ENCODE measurements at regions not wholly inside any gene's neighbourhood (a gene's known extent, or its start where the extent isn't known, plus 50 kb on each side); places are given as distances from the start of the nearest gene placed in this dataset.

DNA sequence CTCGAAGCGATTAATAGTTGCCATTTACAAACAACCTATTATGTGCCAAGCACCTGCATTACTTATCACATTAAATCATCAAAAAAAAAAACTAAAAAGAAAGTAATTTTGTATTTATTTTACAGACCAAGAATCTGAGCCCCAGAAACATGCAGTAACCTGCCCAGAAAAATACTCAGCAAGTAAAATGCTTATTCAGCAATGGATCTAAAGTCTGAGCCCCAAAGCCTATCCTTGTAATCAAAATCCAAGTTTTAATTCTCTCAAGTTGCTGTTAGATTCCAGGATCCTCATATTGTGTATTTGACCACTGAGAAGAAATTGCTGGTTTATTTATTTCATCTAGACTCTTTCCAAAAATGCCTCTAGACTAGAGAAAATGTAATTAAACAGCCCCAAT is 783.3 kb upstream of the API5 start:
- no peaks in the 10 kb centered on the region for H3F3A ChIP-seq (ENCODE audit: insufficient read depth, low read length, poor library complexity, severe bottlenecking)
- H3K27me3 ChIP-seq (ENCODE audit: insufficient read depth, low read depth, low read length): no peaks in the 10 kb centered on the region
- H3K79me2 ChIP-seq (replicated peaks; ENCODE audit: insufficient read depth, low read length): no peaks in the 10 kb centered on the region
- no peak overlapping the region for H3K4me2 ChIP-seq (ENCODE audit: low read length)
- no peak overlapping the region for H3K9ac ChIP-seq (ENCODE audit: low read length)
- H4K20me1 ChIP-seq (ENCODE audit: insufficient read depth): no peaks in the 10 kb centered on the region
- no peaks in the 10 kb centered on the region for H3K9me3 ChIP-seq (ENCODE audit: low read length)
- no peaks in the 10 kb centered on the region for H3K36me3 ChIP-seq (ENCODE audit: insufficient read depth, low read length)
- no peaks in the 10 kb centered on the region for H3K9me2 ChIP-seq (ENCODE audit: insufficient read depth, low read length)
- H3K4me3 ChIP-seq (ENCODE audit: low read length): no peak overlapping the region
- TF ChIP-seq, protein P1, sequence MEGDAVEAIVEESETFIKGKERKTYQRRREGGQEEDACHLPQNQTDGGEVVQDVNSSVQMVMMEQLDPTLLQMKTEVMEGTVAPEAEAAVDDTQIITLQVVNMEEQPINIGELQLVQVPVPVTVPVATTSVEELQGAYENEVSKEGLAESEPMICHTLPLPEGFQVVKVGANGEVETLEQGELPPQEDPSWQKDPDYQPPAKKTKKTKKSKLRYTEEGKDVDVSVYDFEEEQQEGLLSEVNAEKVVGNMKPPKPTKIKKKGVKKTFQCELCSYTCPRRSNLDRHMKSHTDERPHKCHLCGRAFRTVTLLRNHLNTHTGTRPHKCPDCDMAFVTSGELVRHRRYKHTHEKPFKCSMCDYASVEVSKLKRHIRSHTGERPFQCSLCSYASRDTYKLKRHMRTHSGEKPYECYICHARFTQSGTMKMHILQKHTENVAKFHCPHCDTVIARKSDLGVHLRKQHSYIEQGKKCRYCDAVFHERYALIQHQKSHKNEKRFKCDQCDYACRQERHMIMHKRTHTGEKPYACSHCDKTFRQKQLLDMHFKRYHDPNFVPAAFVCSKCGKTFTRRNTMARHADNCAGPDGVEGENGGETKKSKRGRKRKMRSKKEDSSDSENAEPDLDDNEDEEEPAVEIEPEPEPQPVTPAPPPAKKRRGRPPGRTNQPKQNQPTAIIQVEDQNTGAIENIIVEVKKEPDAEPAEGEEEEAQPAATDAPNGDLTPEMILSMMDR (IDR thresholded peaks at IDR 0.05; ENCODE audit: poor library complexity, severe bottlenecking): no peak
- no peak overlapping the region for H2AFZ ChIP-seq (ENCODE audit: low read depth, low read length)
- no peak overlapping the region for H3K27ac ChIP-seq (ENCODE audit: low read length)

DNA sequence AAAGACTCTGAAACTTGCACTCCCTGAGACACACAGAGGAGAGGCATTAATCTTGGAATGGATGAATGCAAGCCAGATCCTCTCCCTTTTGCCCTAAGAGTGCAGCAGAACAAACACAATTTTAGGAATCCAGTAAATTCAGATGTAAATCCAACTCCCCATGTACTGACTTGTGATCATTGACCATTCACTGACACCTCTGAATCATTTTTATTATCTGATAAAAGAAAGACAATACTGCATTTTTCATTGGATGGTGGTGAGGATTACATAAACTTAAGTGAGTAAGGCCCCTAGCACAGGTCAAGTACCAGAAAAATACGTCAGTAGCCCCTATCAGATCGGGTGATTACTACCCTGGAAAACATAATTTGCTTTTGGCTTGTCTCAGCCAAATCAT is 782.9 kb upstream of the API5 start:
- Histone ChIP-seq H3F3A (ENCODE audit: insufficient read depth, low read length, poor library complexity, severe bottlenecking) (no peaks in the 10 kb centered on the region), H3K36me3 (ENCODE audit: insufficient read depth, low read length) (no peaks in the 10 kb centered on the region), H3K9me2 (ENCODE audit: insufficient read depth, low read length) (no peaks in the 10 kb centered on the region), H3K9ac (ENCODE audit: low read length) (no peak overlapping the region), H3K9me3 (ENCODE audit: low read length) (no peaks in the 10 kb centered on the region), H3K4me2 (ENCODE audit: low read length) (no peak overlapping the region), H3K79me2 (replicated peaks; ENCODE audit: insufficient read depth, low read length) (no peaks in the 10 kb centered on the region), H3K27ac (ENCODE audit: low read length) (no peak overlapping the region), H2AFZ (ENCODE audit: low read depth, low read length) (no peak overlapping the region), H4K20me1 (ENCODE audit: insufficient read depth) (no peaks in the 10 kb centered on the region), H3K4me3 (ENCODE audit: low read length) (no peak overlapping the region), H3K27me3 (ENCODE audit: insufficient read depth, low read depth, low read length) (no peaks in the 10 kb centered on the region)
- no peak for TF ChIP-seq RAD21 (conservative IDR thresholded peaks at IDR 0.05)
- TF ChIP-seq EZH2 (IDR thresholded peaks at IDR 0.05; ENCODE audit: borderline replicate concordance, insufficient read depth, low read length, poor library complexity, severe bottlenecking): no peak
- no peak for TF ChIP-seq MXI1 (conservative IDR thresholded peaks at IDR 0.05; ENCODE audit: poor library complexity, severe bottlenecking)
- TF ChIP-seq EP300 (conservative IDR thresholded peaks at IDR 0.05; ENCODE audit: poor library complexity, severe bottlenecking): no peak

DNA sequence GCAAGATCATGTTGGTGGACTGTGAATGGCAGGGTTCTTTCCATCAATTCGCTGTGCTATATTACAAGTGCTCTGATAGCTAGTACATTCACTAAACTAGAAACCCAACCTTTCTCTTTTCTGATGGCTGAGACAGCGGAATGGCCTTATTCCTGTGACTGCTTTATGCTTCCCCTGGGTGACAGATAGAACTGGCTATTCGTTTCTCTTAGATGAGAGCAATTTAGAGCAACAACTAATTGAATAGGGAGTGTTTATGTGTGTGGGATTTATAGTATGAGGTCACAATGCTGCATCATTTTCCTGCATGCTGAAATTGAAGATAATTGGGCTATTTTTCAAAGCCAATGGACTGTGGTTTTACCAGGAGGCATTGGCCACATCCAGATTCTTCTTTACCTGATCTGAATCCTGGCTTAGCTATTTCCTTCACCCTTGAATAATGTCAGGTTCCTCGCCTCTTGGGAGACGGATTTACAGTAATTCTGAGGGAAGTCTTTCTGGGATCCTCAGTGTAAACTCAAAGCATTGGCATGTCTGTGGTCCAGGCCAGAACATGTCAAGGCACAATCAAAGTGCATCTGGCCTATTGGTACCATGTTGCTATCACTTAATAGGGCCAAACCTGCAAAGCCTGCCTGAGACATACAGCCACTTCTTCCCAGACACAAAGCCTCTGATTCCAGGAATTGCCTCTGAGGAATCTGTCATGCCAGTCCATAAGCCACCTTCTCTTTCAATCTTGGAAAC is 775.0 kb upstream of the API5 start:
- Histone ChIP-seq H3K9me2 (ENCODE audit: insufficient read depth, low read length) (no peaks in the 10 kb centered on the region), H3K27ac (ENCODE audit: low read length) (no peak overlapping the region), H2AFZ (ENCODE audit: low read depth, low read length) (no peak overlapping the region), H3K4me3 (ENCODE audit: low read length) (no peak overlapping the region), H3K79me2 (replicated peaks; ENCODE audit: insufficient read depth, low read length) (no peaks in the 10 kb centered on the region), H3K36me3 (ENCODE audit: insufficient read depth, low read length) (no peaks in the 10 kb centered on the region), H3K4me2 (ENCODE audit: low read length) (no peak overlapping the region), H3K9ac (ENCODE audit: low read length) (no peak overlapping the region), H3K27me3 (ENCODE audit: insufficient read depth, low read depth, low read length) (no peaks in the 10 kb centered on the region), H3F3A (ENCODE audit: insufficient read depth, low read length, poor library complexity, severe bottlenecking) (no peaks in the 10 kb centered on the region), H3K9me3 (ENCODE audit: low read length) (no peaks in the 10 kb centered on the region), H4K20me1 (ENCODE audit: insufficient read depth) (no peaks in the 10 kb centered on the region)
- TF ChIP-seq TAF1 (IDR thresholded peaks at IDR 0.05; ENCODE audit: low read depth) (no peak), RAD21 (conservative IDR thresholded peaks at IDR 0.05) (no peak), POLR2AphosphoS5 (IDR thresholded peaks at IDR 0.05) (no peak), EZH2 (IDR thresholded peaks at IDR 0.05; ENCODE audit: borderline replicate concordance, insufficient read depth, low read length, poor library complexity, severe bottlenecking) (no peak), MXI1 (conservative IDR thresholded peaks at IDR 0.05; ENCODE audit: poor library complexity, severe bottlenecking) (no peak), SMC3 (conservative IDR thresholded peaks at IDR 0.05; ENCODE audit: poor library complexity) (no peak), EP300 (conservative IDR thresholded peaks at IDR 0.05; ENCODE audit: poor library complexity, severe bottlenecking) (no peak)
- TF ChIP-seq, protein P2, sequence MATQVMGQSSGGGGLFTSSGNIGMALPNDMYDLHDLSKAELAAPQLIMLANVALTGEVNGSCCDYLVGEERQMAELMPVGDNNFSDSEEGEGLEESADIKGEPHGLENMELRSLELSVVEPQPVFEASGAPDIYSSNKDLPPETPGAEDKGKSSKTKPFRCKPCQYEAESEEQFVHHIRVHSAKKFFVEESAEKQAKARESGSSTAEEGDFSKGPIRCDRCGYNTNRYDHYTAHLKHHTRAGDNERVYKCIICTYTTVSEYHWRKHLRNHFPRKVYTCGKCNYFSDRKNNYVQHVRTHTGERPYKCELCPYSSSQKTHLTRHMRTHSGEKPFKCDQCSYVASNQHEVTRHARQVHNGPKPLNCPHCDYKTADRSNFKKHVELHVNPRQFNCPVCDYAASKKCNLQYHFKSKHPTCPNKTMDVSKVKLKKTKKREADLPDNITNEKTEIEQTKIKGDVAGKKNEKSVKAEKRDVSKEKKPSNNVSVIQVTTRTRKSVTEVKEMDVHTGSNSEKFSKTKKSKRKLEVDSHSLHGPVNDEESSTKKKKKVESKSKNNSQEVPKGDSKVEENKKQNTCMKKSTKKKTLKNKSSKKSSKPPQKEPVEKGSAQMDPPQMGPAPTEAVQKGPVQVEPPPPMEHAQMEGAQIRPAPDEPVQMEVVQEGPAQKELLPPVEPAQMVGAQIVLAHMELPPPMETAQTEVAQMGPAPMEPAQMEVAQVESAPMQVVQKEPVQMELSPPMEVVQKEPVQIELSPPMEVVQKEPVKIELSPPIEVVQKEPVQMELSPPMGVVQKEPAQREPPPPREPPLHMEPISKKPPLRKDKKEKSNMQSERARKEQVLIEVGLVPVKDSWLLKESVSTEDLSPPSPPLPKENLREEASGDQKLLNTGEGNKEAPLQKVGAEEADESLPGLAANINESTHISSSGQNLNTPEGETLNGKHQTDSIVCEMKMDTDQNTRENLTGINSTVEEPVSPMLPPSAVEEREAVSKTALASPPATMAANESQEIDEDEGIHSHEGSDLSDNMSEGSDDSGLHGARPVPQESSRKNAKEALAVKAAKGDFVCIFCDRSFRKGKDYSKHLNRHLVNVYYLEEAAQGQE (IDR thresholded peaks at IDR 0.05; ENCODE audit: borderline replicate concordance): no peak
- TF ChIP-seq, protein P1 (IDR thresholded peaks at IDR 0.05; ENCODE audit: poor library complexity, severe bottlenecking): no peak
